SJCRH30 (cell line): ENCODE measurements at regions not wholly inside any gene's neighbourhood (a gene's known extent, or its start where the extent isn't known, plus 50 kb on each side); places are given as distances from the start of the nearest gene placed in this dataset.

ENCODE experiments used
- DNase-seq, 2 experiments: peaks; one replicate each; pipeline ENCODE4 v3.0.0-alpha.2; 2015 to 2020
- H3K27ac ChIP-seq: fragments of 250-450 bp; sonication (Bioruptor Pico); 2 replicates; pipeline ENCODE4 v1.5.1; 2020; ENCODE audit warnings: mild to moderate bottlenecking, moderate library complexity
- H3K27me3 ChIP-seq: fragments of 250-450 bp; sonication (Bioruptor Pico); 2 replicates; pipeline ENCODE4 v1.5.1; 2020; ENCODE audit warnings: mild to moderate bottlenecking, moderate library complexity
- H3K36me3 ChIP-seq: fragments of 250-450 bp; sonication (Bioruptor Pico); 2 replicates; pipeline ENCODE4 v1.5.1; 2020; ENCODE audit warnings: mild to moderate bottlenecking, moderate library complexity
- H3K4me1 ChIP-seq: fragments of 250-450 bp; sonication (Bioruptor Pico); 2 replicates; pipeline ENCODE4 v1.5.1; 2020; ENCODE audit warnings: mild to moderate bottlenecking, moderate library complexity
- H3K4me3 ChIP-seq: fragments of 250-450 bp; sonication (Bioruptor Pico); 2 replicates; pipeline ENCODE4 v1.5.1; 2020; ENCODE audit warnings: mild to moderate bottlenecking, moderate library complexity
- H3K9me3 ChIP-seq: fragments of 250-450 bp; sonication (Bioruptor Pico); replicated peaks from 2 replicates; pipeline ENCODE4 v1.5.1; 2020; ENCODE audit warnings: mild to moderate bottlenecking, moderate library complexity

DNA sequence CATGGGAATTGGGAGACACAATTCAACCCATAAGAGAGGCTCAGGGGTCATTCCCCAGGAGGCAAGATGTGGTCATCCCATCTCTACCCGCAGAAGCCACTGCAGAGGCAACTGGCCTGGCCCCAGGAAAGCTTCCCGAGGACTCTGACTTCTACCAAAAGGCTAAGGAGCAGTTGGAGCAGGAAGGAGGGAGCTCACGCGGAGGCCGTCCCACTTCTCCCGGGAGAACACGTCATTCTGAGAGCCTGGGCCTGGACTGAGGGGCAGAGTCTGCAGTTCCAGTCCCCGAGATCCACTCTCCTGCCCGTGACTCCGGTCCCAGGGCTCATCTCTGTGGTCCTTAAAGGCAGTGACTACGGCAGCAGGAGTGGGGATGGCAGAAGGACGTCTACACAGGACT is 69.0 kb upstream of the TAF1B start:
- H3K27me3 ChIP-seq, result peaks cover 2% of the 10 kb centered on the region; the same call in 1 of the 2 replicates
- peaks cover 10% of the 10 kb centered on the region for H3K4me1 ChIP-seq
- no peak overlapping the region for H3K4me3 ChIP-seq
- DNase-seq, result no peak
- H3K36me3 ChIP-seq, result no peaks in the 10 kb centered on the region
- no peak overlapping the region for H3K27ac ChIP-seq
- H3K9me3 ChIP-seq, result no peaks in the 10 kb centered on the region

GRCh38 chr2:9775351-9775750 is 67.9 kb upstream of the TAF1B start:
- H3K27ac ChIP-seq, result no peak overlapping the region
- H3K27me3 ChIP-seq, result peaks cover 3% of the 10 kb centered on the region; the same call in 1 of the 2 replicates
- no peaks in the 10 kb centered on the region for H3K36me3 ChIP-seq
- H3K4me1 ChIP-seq, result peaks cover 11% of the 10 kb centered on the region
- no peak for DNase-seq
- H3K4me3 ChIP-seq, result no peak overlapping the region
- H3K9me3 ChIP-seq, result no peaks in the 10 kb centered on the region

DNA sequence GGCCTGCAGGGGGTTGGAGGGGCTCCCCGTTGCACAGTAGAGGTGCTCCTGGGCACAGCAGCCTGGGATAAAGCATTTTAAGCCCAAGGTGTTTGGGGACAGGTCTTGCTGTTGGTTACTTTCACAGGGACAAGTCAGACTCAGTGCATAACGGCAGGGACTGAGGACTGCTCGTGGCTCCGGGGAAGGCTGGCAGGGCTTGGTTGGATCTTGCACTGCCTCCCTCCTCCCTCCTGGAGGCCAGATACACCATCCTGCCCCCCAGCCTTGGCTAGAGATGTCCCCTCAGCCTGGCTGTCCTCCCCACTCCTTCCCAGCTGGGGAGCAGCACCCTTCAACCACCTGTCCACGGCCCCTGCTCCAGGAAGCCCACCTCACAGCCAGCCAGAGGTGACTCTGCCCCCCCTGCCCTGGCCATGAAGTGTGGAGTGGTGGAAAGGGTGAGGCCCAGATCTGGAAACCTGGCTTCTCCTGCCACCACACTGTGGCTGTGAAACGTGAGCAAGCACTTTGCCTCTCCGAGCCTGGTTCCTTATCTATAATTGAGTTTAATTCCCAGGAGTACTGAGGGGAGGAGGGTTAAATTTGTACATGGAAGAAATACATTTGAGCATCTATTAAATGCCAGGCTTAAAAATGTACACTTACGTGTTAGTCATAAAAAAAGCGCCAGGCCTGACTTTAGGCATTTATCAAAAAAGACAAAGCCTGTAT is 67.1 kb upstream of the TAF1B start:
- peaks cover 3% of the 10 kb centered on the region; the same call in 1 of the 2 replicates for H3K27me3 ChIP-seq
- H3K4me3 ChIP-seq, result no peak overlapping the region
- H3K9me3 ChIP-seq, result no peaks in the 10 kb centered on the region
- no peak for DNase-seq
- no peaks in the 10 kb centered on the region for H3K36me3 ChIP-seq
- H3K4me1 ChIP-seq, result peaks cover 11% of the 10 kb centered on the region
- H3K27ac ChIP-seq, result no peak overlapping the region

DNA sequence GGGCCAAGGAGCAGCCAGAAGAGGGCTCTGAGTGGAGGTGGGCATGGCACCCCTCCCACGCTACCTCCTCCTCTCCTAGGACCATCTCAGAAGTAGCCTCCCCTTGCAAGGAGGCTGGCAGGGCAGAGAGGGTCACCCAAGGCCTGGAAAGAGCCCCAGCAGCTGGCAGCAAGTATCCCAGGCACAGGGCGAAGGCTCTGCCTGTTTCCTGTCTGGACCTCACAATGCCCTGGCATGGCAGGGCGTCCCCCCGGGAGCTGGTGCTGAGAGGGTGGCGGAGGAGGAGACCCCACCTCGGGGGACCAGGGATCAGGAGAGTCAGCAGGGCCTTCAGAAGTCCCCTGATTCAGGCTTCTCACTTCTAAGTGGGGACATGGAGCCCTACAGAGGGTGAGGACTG is 66.2 kb upstream of the TAF1B start:
- Histone ChIP-seq H3K36me3 (no peaks in the 10 kb centered on the region), H3K4me3 (no peak overlapping the region), H3K27ac (no peak overlapping the region), H3K27me3 (peaks cover 3% of the 10 kb centered on the region; the same call in 1 of the 2 replicates), H3K9me3 (no peaks in the 10 kb centered on the region), H3K4me1 (peaks cover 11% of the 10 kb centered on the region)
- no peak for DNase-seq

- Histone ChIP-seq H3K27me3 (peaks cover 3% of the 10 kb centered on the region; the same call in 1 of the 2 replicates), H3K9me3 (no peaks in the 10 kb centered on the region), H3K4me1 (peaks cover 11% of the 10 kb centered on the region), H3K4me3 (no peak overlapping the region), H3K27ac (no peak overlapping the region), H3K36me3 (no peaks in the 10 kb centered on the region)
- no peak for DNase-seq
Measured at GRCh38 chr2:9778012-9778411, 65.3 kb upstream of the TAF1B start.

DNA sequence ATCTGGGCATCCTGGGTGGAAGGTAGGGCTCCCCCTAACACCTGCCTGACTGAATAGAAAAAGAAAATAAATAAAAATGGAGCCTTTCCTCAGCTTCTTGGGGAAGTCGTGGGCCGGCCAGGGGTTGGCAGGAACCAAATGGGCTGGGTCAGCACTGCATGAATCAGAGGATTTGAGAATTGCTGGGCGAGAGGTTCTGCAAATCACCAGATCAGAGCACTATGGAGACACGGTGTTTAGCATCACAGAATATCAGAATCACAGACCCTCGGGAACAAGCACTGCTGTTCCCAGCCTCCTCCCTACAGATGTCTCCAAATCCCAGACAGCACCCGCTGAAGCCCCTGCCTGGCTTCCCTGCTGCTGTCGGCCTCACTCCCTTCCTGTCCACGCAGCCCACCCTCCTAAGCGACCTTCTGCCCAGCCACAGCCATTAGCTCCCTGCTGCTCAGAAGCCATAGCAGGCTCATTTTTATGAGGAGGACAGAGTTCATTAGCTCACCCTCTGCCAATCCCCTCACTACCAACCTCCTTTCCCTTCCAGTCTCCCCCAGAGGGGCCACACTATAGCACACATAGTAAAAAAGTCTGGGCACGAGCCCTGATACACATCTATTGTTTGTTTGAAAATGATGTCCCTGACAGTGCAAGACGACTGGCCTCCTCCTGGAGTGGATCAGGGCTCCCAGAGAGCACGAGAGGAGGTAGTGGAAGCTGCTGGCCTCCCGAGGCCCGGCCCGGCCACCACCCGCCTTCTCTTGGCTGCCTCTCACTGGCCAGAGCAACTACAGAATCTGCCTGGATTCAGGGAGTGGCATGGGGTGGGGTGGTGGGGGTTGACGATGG is 64.6 kb upstream of the TAF1B start:
- DNase-seq, result no peak
- Histone ChIP-seq H3K36me3 (no peaks in the 10 kb centered on the region), H3K27ac (no peak overlapping the region), H3K9me3 (no peaks in the 10 kb centered on the region; the same call in 1 of the 2 replicates), H3K27me3 (peaks cover 3% of the 10 kb centered on the region; the same call in 1 of the 2 replicates), H3K4me1 (peaks cover 6% of the 10 kb centered on the region), H3K4me3 (no peak overlapping the region)

GRCh38 chr2:9779596-9780264 is 63.5 kb upstream of the TAF1B start:
- H3K4me1 ChIP-seq, result 0 out of 2 replicates have a peak, but pooled peaks cover 4% of the 10 kb centered on the region
- H3K4me3 ChIP-seq, result no peak overlapping the region
- no peak overlapping the region for H3K27ac ChIP-seq
- no peaks in the 10 kb centered on the region for H3K36me3 ChIP-seq
- no peaks in the 10 kb centered on the region; the same call in 1 of the 2 replicates for H3K9me3 ChIP-seq
- no peak for DNase-seq
- peaks cover 3% of the 10 kb centered on the region; the same call in 1 of the 2 replicates for H3K27me3 ChIP-seq

- 0 out of 2 replicates have a peak, but pooled peaks cover 4% of the 10 kb centered on the region for H3K4me1 ChIP-seq
- H3K27me3 ChIP-seq, result peaks cover 3% of the 10 kb centered on the region; the same call in 1 of the 2 replicates
- no peak overlapping the region for H3K27ac ChIP-seq
- DNase-seq, result no peak
- no peak overlapping the region for H3K4me3 ChIP-seq
- no peaks in the 10 kb centered on the region for H3K36me3 ChIP-seq
- no peaks in the 10 kb centered on the region; the same call in 1 of the 2 replicates for H3K9me3 ChIP-seq
Measured at GRCh38 chr2:9780368-9781130, 62.7 kb upstream of the TAF1B start.

GRCh38 chr2:9781252-9781651 is 62.0 kb upstream of the TAF1B start:
- DNase-seq, result no peak
- Histone ChIP-seq H3K4me3 (no peak overlapping the region), H3K27ac (no peak overlapping the region), H3K9me3 (no peaks in the 10 kb centered on the region; the same call in 1 of the 2 replicates), H3K27me3 (peaks cover 3% of the 10 kb centered on the region), H3K4me1 (0 out of 2 replicates have a peak, but pooled peaks cover 4% of the 10 kb centered on the region), H3K36me3 (no peaks in the 10 kb centered on the region)

GRCh38 chr2:9782197-9782719 is 61.0 kb upstream of the TAF1B start:
- H3K4me1 ChIP-seq, result 0 out of 2 replicates have a peak, but pooled peaks cover 4% of the 10 kb centered on the region
- no peak overlapping the region for H3K4me3 ChIP-seq
- DNase-seq, result no peak
- no peak overlapping the region for H3K27ac ChIP-seq
- H3K9me3 ChIP-seq, result no peaks in the 10 kb centered on the region; the same call in 1 of the 2 replicates
- H3K27me3 ChIP-seq, result peaks cover 3% of the 10 kb centered on the region
- no peaks in the 10 kb centered on the region for H3K36me3 ChIP-seq

DNA sequence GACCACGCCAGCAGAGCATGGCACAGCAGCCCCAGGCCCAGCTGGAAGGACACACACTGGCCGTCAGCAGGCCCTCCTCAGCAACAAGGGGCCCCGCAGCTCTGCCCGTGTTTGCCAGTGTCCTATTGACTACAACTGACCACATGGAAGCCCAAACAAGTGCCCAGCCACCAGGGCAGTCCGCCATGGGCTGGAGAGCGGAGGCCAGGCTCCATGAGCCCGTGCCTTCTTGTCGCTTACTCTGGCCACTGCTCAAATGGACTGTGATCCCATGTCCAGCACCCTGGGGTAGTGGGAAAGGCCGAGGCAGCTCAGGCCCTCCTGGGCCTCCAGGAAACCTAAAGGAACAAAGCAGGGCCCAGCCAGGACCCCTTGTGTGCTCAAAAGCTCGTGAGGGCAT is 53.9 kb upstream of the TAF1B start:
- Histone ChIP-seq H3K27me3 (no peaks in the 10 kb centered on the region; the same call in 1 of the 2 replicates), H3K4me1 (peaks cover 11% of the 10 kb centered on the region), H3K36me3 (no peaks in the 10 kb centered on the region), H3K27ac (no peak overlapping the region), H3K9me3 (no peaks in the 10 kb centered on the region), H3K4me3 (no peak overlapping the region)
- no peak for DNase-seq

DNA sequence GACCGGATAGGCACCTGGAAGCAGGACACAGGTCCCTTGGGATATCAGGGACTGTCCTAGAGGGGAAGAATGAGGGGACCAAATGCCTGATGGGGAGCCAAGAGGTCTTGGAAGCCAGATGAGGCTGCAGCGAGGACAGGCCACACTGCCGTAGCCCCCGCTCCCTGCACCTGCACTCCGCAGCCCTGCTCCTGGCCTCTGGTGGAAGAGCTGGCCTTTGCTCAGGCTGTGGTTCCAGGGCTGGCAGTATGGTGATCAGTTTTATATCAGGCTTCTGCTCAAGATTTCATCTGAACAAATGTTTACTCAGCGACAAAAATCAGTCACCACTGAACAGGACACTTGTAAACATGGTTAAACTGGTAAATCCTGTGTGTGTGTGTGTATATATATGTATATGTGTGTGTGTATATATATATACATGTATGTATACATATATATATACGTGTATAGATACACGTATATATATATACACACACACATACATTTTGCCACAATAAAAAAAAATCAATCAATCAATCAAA is 52.5 kb upstream of the TAF1B start:
- H3K9me3 ChIP-seq, result no peaks in the 10 kb centered on the region
- no peaks in the 10 kb centered on the region for H3K36me3 ChIP-seq
- H3K27ac ChIP-seq, result no peak overlapping the region
- no peak for DNase-seq
- H3K4me3 ChIP-seq, result no peak overlapping the region
- H3K27me3 ChIP-seq, result no peaks in the 10 kb centered on the region; the same call in 1 of the 2 replicates
- peaks cover 15% of the 10 kb centered on the region for H3K4me1 ChIP-seq

GRCh38 chr2:9791711-9792110 is 51.6 kb upstream of the TAF1B start:
- no peaks in the 10 kb centered on the region for H3K9me3 ChIP-seq
- peaks cover 15% of the 10 kb centered on the region for H3K4me1 ChIP-seq
- no peak for DNase-seq
- H3K27me3 ChIP-seq, result no peaks in the 10 kb centered on the region
- no peak overlapping the region for H3K27ac ChIP-seq
- no peaks in the 10 kb centered on the region for H3K36me3 ChIP-seq
- H3K4me3 ChIP-seq, result no peak overlapping the region
